DMS114 treated with DMSO at 0.1 percent for 48 hours (cell line): ENCODE measurements at regions not wholly inside any gene's neighbourhood (a gene's known extent, or its start where the extent isn't known, plus 50 kb on each side); places are given as distances from the start of the nearest gene placed in this dataset.

ENCODE experiments used
- DNase-seq: peaks from one replicate; lab custom pipeline; 2025; ENCODE audit not compliant: unreplicated experiment; lab: John Stamatoyannopoulos, UW

DNA sequence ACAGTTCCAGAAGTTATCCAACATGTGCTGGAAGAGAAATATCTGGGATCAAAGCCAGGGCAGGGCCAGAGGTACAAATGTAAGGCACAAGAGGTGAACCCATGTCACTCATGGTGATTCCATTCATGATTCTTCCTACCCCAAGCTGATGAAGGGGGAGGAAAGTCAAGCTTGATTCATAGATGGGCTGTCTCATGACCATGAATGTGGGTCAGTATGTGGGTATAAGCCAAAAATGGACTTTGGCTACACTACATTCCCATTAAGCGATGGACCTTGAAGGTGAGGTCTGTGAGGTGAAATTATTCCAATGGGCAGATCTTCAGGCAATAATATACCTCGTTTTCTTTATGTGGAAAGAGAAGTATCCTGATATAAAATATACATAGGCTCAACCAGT is 217.1 kb downstream of the BTG1 start:
- DNase-seq, result no peak

DNA sequence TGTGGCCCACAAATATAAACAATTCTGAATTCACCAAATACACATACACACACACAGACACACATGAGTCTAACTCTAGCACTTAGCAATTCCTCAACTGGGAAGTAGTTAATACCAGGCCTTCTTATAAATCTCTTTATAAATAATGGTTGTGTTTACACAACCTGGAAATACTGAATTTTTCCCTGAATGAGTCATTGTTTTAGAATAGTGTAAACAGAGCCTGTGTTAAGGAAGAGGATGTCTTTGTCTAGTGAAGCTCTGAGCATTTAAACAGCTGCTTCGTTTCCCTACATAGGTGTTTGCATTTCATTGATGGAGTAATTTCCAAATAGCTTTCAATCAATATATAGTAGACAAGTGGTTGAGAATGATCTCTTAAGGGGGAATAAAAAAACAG is 218.8 kb downstream of the BTG1 start:
- DNase-seq, result no peak

DNA sequence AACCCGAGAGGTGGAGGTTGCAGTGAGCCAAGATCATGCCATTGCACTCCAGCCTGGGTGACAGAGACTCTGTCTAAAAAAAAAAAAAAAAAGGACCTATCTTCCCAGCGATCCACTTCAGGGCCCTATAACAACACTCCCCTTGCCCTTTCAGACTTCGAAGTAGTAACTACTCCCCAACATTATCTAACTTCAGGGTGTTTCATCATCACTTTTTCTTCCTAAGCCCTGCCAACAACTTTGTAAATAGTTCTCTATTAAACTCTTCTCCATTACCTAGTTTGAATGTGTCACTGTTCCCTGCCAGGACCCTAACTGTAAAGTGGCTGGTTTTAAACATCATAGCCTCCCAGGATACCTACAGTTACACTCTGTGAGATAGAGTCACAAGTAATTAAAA is 220.8 kb downstream of the BTG1 start:
- no peak for DNase-seq

DNA sequence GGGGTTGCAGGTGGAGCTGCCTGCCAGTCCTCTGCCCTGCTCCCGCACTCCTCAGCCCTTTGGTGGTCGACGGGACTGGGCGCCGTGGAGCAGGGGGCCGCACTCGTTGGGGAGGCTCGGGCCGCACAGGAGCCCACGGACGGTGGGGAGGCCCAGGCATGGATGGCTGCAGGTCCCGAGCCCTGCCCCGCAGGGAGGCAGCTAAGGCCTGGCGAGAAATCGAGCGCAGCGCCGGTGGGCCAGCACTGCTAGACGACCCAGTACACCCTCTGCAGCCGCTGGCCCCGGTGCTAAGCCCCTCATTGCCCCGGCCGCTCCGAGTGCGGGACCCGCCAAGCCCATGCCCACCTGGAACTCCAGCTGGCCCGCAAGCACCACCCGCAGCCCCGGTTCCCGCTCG is 221.8 kb downstream of the BTG1 start:
- no peak for DNase-seq

- no peak for DNase-seq
These were observed 223.0 kb downstream of the BTG1 start for GRCh38 chr12:91922674-91923073.

DNA sequence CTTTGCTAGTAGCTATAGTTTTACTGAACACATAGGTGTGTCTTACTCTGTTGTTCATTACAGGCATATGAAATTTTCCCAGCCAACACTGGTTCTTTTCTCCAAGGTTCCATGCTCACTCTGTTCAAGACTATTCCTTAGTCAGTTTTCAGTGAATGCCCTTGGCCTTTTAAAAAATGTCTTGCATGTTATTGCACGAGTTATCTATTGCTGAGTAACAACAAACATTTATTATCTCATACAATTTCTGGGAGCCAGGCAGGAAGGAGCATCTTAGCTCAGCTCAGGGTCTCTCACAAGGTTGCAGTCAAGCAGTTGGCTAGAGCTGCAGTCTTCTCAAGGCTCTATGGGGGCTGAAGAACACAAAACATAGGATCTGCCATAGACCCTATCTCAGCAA is 223.5 kb downstream of the BTG1 start:
- no peak for DNase-seq

GRCh38 chr12:91921555-91921954 is 224.1 kb downstream of the BTG1 start:
- DNase-seq, result no peak

GRCh38 chr12:91920741-91921140 is 224.9 kb downstream of the BTG1 start:
- no peak for DNase-seq

GRCh38 chr12:91920276-91920675 is 225.4 kb downstream of the BTG1 start:
- no peak for DNase-seq

DNA sequence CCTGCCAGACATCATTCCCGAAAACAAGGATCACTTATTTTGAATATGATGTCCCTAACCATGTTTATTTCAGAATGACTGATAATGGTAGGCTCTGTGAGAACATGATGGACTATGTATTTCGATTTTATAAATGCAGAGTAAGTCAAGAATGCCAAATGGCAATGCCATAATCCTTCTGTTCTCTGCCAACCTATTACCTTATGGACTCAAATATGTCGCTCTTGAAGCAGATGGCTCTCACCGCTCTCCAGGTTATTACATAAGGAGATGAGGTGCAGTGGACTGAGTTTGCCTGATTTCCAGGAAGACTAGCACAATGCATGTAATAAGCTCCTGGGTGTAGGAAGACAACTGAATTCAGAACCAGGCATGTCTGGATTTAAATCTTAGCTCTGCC is 227.2 kb downstream of the BTG1 start:
- DNase-seq, result no peak

DNA sequence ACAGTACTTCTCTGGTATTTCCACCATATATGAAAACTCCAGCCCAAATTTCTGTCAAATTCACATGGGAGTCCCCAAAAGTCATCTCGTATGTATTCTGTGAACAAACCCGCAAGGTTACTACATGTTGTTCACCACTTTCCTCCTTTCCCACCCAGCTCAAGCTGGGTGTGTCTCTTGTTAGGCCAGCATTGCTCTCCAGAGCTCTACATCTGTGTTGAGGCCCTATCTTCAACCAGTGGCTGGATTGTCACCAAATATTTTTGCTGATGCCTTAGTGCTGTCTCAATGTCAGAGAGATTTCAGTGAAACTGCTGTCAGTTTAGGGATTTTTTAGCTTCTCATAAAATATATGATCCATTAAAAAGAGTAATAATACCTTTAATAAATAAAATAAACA is 230.9 kb downstream of the BTG1 start:
- DNase-seq, result no peak

- no peak for DNase-seq
These were observed 232.0 kb downstream of the BTG1 start for GRCh38 chr12:91913651-91914050.

- no peak for DNase-seq
These were observed 232.5 kb downstream of the BTG1 start for GRCh38 chr12:91913124-91913523.

DNA sequence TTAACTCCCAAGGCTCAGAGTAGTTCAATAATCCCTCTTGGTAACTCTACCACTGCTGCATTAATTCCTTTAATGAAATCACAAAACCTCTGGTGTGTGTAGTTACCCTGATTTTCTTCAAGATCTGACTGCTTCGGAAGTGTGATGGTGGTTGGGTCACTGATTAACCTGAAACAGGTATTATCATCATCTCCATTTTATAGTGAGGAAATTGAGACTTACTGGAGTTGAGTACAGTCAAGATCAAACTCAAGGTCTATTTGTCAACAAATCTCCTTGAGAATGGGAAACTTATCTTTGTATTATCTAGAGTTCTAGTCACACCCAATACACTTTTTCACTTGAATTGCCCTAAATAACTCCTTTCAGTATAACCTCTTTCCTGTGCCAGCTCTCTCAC is 233.5 kb downstream of the BTG1 start:
- DNase-seq, result no peak

DNA sequence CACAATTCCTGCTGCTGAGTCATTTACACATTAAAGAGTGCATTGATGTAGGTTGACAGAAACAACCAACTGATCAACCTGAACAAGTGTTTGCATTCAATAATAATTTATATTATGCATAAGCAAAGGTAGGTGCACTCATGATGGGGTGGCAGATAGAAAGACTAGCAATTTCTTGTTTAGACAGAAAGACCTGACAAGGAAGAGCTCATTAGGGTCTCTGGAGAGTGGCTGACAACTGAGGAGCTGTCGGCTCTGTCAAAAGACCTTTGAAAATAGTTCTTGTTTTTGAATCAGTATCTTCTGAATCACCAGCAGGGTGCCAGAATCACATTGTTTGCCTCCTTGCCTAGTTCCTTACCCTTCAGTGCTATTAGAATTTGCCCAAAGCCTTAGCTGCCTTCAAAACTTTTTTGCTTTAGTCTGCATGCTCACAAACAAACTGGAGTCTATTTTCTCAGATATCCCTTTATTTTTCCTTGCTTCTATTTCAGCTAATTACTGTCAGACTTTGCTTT is 234.7 kb downstream of the BTG1 start:
- no peak for DNase-seq

- no peak for DNase-seq
These were observed 242.6 kb downstream of the BTG1 start for GRCh38 chr12:91902860-91903683.

DNA sequence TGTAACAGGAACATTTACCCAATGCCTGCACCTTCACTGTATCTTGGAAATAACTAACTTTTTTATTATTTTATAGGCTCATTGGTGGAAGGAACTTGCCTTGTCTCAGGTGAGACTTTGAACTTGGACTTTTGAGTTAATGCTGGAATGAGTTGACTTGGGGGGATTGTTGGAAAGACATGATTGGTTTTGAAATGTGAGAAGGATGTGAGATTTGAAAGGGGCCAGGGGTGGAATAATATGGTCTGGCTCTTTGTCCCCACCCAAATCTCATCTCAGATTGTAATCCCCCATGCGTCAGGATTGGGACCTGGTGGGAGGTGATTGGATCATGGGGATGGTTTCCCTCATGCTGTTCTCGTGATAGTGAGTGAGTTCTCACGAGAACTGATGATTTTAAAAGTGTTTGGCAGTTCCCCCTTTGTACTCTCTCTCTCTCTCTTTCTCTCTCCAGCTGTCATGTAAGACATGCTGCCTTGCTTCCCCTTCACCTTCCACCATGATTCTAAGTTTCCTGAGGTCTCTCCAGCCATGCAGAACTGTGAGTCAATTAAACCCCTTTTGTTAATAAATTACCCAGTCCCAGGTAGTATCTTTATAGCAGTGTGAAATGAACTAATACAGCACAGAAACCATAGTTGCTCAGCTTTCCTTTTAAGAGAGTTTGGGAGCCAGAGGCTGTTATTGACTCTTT is 244.1 kb downstream of the BTG1 start:
- no peak for DNase-seq

DNA sequence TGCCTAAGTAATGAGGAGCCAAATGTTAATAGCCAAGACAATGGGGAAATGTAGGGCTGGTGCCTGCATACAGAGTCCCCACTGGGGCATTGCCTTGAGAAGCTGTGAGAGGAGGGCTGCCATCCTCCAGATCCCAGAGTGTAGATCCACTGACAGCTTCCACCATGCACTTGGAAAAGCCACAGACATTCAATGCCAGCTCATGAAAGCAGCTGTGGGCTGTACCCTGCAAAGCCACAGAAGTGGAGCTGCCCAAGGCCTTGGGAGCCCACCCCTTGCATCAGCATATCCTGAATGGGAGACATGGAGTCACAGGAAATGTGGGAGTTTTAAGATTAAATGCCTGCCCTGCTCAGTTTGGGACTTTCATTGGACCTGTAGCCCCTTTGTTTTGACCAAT is 244.7 kb downstream of the BTG1 start:
- no peak for DNase-seq

- no peak for DNase-seq
These were observed 246.6 kb downstream of the BTG1 start for GRCh38 chr12:91899056-91899455.

DNA sequence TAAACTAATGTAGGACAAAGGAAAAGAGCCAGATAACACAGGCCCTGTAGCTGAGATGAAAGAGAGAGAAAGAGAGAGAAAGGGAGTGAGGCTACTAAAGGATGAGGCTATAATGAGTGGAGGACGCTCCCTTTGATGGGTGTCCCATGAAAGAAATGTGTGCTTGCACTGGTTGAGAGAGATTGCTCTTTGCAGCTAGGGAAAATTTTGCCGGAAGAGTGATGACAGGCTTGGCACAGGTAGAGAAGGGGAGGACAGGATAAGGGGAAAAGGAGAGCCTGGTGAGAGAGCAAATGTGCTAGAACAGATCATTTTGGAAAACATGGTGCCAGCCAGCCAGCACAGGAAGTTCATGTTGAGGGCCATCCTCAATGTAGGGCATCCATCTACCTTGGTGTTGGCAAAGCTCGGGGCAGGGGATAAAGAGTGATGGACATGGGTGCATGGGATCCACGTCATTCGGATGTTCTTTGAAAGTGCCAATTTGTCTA is 248.6 kb downstream of the BTG1 start:
- no peak for DNase-seq

DNA sequence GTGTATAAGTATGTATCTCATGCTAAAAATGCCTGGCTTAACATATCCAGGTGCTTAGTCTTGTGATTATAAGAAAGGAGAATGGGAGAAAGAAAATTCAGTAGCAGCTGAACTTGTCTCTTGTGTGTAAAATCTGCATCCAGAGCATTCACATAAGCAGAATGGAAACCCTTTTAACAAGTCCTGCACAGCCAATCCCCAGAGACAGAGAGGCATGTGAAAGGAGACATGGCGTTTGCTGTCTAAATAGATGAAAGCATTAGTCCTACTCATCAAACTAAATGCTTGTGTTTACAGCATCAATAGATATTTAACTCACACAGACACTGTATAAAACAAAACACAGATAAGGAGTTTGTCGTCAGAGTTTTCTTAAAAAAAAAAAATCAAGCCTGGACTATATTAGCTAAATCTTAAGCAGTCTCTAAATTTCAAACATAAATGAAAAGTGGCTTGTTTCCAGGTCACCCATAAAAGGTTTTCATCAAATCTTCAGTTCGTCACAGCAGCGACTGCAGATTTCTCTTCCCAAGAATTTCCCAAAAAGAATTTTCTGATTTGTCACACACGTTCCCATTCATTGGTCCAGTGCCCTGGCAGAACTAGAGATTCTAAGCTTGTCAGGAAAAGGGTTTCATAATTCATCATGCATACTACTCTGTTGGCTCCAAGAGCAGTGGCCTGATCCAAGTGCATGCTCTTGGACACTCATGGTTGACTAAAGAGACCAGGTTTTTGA is 249.2 kb downstream of the BTG1 start:
- no peak for DNase-seq

DNA sequence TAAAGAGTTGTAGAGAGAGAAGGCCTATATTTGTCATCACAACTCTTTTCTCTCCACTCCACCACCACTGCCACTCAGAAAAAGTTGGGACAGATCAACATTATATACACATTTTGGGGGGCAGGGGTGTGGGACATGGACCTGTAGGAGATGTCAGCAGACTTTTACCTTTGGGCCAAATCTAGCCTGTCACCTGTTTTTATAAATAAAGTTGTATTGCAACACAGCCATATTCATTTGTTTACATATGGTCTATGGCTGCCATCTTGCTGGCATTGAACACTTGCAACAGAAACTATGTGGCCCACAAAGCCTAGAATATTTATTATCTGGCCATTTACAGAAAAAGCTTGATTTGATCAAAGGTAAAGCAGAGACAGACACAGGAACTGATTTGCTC is 250.7 kb downstream of the BTG1 start:
- no peak for DNase-seq
